ENCODE measurements at regions not wholly inside any gene's neighbourhood (a gene's known extent, or its start where the extent isn't known, plus 50 kb on each side); places are given as distances from the start of the nearest gene placed in this dataset.

DNA sequence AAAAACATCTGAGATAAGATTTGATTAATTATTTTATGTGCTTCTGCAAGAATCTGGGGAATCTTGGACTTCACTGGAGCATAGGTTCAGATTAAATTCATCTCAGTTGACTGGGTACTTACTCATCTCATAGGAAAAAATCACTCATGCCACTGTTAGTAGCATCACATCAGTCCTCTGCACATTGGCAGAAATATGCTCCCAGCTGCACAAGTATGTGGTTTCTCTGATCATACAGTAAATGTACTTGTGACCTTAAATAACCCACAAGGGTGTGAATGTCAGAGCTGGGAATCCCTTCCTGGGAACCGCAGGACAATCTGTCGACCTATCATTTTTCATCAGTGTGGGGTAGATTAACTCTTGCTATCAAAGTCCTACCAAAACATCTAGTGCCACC is 203.7 kb upstream of the SLC24A2 start:
- no peak for DNase-seq

- no peak for DNase-seq
Observed at GRCh38 chr9:19989213-19989612, 200.4 kb upstream of the SLC24A2 start.

GRCh38 chr9:19988281-19988680 is 199.4 kb upstream of the SLC24A2 start:
- no peak for DNase-seq

DNA sequence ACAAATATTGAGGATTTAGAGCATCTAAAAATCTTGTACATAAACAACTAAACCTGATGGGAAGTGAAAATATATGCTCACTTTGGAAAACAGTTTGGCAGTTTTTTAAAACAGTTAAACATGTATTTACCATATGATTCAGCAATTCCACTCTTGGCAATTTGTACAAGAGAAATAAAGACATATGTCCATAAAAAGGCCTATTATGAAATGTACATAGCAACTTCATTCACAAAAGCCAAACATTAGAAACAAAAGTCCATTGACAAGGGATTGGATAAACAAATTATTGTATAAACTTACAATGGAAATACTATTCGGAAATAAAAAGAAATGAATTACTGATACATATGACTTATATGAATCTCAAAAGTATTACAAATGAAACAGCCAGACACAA is 196.2 kb upstream of the SLC24A2 start:
- DNase-seq: no peak

- DNase-seq: peak; percentile 17
Observed at GRCh38 chr9:19976226-19976625, 187.4 kb upstream of the SLC24A2 start.

GRCh38 chr9:19975499-19975898 is 186.7 kb upstream of the SLC24A2 start:
- no peak for DNase-seq

- DNase-seq: no peak
Observed at GRCh38 chr9:19969721-19970120, 180.9 kb upstream of the SLC24A2 start.

DNA sequence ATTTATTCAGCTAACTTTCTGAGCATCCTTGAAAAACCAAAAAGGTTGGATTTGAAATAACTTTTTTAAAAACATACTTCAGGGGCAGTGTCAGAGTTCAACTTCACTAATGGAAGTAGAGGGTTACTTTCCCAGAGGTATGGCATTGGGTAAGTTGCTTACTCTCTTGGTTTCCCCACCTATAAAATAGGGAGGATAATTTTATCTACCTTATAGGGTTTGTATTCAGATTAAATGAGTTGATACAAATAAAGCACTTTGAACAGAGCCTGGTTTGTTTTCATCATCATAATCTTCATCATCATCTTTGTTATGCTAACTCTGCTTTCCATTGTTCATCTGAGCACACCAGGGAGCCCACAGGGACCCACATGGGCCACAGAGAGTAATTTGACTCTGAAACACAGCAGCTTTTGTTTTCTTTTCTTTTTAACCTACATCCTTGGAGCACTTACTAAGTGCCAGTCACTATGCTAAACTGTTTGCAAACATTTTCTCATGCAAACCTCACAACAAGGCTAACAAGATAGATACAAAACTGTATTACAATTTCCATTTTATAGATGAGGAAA is 179.1 kb upstream of the SLC24A2 start:
- no peak for DNase-seq

DNA sequence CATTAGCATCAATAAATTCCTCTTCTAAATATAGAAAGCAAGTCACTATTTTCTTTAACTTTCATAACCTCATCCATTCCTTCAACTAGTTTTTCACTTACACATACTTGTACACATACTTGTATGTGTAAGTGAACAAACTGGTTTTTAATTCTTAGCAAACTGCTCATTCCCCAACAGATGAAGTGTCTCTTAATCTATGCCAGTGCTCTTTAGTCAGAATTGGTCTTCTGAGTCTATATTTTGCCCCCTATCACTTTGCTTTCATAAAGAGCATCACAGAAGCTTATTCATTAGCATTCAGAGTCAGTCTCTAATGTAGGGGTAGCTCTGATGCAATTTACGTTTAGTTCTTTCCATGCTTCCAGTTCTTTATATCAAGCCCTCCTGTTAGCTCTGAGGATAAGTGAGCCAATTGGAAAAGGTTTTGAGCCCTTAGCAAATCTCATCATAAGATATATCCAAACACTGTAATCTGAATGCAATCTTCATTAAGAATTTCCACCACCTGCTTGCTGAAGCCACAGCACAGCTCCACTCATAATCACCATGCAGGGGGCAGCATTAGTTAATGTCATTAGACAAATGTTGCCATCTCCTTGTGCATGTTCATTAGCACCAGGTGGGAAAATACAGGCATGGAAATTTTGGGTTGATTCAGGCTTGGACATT is 178.5 kb upstream of the SLC24A2 start:
- DNase-seq: no peak

DNA sequence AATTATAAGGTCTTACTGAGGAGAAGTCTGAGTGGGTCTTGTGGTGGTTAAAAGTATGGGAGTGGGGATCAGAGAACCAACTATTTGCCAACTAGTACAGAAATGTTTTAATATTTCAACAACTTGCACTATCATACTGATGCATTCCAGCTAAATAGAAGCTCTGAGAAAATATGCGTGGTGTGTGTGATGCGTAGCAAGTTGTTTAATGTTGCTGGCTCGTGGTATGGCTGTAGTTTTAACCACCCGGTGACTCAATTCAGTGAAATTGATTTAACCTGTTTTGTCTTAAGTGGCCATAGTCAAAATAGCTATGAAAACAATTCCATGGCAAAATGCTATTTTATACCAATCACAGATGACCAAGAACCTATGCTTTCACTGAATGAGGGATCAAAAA is 176.5 kb upstream of the SLC24A2 start:
- no peak for DNase-seq

DNA sequence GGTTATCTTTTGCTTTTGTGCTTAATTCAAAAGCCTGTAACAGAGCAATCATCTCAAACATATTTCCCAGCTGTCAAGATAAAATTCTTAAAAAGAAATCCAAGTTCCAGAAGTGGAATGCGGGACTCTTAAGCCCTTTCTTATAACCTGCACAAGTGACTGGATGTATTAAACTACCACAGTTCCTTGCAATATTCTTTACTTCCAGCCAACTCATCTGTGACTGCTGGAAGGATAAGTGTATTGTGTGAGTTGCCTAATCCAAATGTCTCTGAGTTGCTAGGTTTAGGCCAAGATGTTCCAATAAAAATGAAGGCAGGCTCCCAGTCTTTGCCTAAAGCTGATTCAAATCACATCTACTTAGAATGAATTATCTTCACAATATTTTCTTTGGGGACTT is 159.2 kb upstream of the SLC24A2 start:
- no peak for DNase-seq

GRCh38 chr9:19946441-19947109 is 157.7 kb upstream of the SLC24A2 start:
- no peak for DNase-seq

GRCh38 chr9:19941874-19942273 is 153.0 kb upstream of the SLC24A2 start:
- DNase-seq: no peak

- no peak for DNase-seq
Observed at GRCh38 chr9:19940811-19941535, 152.1 kb upstream of the SLC24A2 start.

DNA sequence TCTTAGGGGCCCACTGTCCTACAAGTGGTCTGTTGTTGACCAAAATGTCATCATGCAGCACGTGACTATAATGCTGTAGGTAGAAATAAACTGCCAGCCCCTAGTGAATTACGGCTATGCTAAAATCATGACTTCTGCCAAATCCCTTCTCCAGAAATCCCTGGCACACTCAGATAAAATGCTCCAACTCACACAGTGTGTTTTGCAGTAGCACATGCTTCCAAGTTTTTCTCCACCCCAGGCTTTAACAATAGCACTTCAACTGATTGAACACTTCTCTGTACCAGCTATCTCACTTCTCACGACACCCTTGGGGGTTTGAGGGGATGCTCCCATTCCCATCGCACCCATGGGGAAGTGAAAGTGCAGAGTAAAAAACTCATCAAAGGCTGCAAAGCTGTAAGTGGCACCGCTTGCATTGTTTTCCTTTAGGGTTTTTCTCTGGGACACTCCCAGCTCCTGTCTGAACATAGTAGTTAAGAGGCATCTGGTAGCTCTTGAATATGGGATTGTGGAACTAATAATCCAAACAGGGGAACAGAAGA is 151.0 kb upstream of the SLC24A2 start:
- DNase-seq: no peak

GRCh38 chr9:19938990-19939733 is 150.3 kb upstream of the SLC24A2 start:
- no peak for DNase-seq

GRCh38 chr9:19937121-19937520 is 148.3 kb upstream of the SLC24A2 start:
- DNase-seq: no peak

GRCh38 chr9:19936598-19936997 is 147.8 kb upstream of the SLC24A2 start:
- no peak for DNase-seq

- DNase-seq: no peak
Observed at GRCh38 chr9:19935422-19935821, 146.6 kb upstream of the SLC24A2 start.

- no peak for DNase-seq
Observed at GRCh38 chr9:19934301-19934871, 145.5 kb upstream of the SLC24A2 start.

DNA sequence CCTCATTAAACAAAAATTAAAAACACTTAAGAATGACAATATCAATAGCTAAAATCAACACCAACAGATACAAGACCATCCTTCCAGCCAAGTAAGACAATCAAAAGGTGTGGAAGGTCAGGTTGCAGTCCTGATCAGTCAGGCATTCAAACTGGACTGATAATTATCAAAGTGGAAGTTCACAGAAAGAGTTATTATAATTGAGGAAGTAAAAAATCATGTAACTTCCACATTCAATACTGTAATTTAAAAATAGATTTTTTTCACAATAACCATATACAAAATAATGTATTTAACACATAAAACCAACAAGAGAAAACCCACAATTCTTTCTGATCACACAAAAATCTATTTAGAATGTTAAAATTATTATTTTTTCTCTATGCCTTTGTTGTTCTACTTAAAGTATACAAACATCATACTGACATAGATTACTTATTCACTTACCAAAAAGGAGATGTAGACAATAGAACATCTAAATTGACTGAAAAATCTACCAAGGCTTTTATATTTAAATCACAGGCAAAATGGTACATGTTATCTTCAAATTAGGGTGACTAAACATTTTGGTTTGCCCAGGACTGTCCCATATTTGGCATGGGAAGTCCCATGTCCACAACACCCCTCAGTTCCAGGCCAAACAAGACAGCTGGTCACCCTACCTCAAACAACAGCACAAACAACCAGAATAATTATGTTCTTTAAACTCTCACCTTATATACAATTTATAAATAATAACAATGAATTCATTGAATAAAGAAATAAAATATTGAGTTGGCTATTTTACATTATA is 142.5 kb upstream of the SLC24A2 start:
- DNase-seq: no peak

DNA sequence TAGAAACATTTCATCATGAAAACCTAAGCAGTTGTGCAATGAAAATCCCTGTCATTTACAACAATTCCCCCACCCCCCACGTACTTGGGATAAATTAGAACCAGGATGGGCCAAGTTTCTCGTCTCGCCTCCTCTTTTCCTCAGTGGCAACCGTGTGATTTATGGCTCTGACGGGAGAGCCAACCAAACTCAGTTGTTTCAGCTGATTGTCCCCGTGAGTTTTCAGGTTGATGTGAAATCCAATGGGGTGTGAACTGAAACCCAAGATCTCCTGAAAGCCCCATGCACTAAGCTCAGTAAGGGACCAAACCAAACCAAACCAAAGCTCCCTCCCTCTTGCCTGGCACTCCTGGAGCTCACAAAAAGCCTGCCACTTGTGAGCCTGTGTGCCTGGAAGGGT is 138.7 kb upstream of the SLC24A2 start:
- no peak for DNase-seq

Data from CD4-positive, alpha-beta T cell treated with Interleukin-10 for 1 hour (primary cell).